ENCODE measurements at regions not wholly inside any gene's neighbourhood (a gene's known extent, or its start where the extent isn't known, plus 50 kb on each side); places are given as distances from the start of the nearest gene placed in this dataset.

DNA sequence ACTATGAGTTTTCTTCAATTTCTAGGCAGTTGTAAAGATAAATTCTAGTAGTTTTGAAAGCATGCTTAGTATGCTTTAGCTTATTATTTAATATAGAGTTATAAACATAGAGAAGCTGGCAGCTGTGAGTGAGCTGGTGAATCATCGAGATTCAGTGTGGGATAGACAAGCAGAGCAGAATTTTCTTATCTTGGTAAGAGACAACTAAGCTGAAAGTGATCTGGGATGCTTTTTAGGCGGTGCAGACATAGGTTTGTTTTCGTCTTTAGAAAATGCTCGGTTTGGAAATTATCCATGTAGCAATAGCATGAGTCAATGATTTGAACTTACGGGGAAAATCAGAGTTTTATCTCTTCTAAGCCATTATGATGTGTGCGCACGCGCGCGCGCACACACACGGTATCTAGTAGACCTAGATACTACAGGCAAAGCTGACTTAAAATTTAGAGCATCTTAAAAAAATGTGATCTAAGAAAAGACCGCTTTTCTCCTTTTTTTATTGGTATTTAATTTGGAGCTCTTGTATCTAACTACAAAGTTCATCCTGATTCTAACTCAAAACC lies 128.3 kb upstream of the MAP3K7 start:
- H3K4me3 ChIP-seq, result no peak overlapping the region
- H3K27ac ChIP-seq, result no peak overlapping the region
- no peaks in the 10 kb centered on the region for H3K9me3 ChIP-seq
- no peaks in the 10 kb centered on the region for H3K4me1 ChIP-seq
- no peak overlapping the region for H3K4me2 ChIP-seq
- no peak for TF ChIP-seq Cebpa-rat (IDR thresholded peaks at IDR 0.05)
- no peak overlapping the region for H3K9ac ChIP-seq
- no peaks in the 10 kb centered on the region for H4K20me1 ChIP-seq
- H3K27me3 ChIP-seq, result no peaks in the 10 kb centered on the region
- no peaks in the 10 kb centered on the region for H3K36me3 ChIP-seq

DNA sequence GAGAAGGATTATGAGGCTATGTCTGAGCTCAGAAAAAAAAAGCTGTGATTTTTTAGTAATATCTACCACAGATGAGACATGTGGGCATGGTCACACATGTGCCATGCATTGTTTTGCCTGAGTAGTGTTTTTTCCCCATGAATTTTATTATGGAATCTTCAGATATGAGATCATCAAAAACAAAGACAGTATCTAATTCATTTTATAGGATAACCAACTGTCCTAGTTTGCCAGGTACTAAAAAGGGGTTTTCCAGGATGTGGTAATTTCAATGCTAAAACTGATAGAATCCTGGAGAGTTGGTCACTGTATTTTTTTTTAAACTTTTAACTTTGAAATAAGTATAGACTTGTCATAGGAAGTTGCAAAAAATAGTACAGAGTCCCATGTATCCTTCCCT lies 127.4 kb upstream of the MAP3K7 start:
- no peak overlapping the region for H3K4me2 ChIP-seq
- no peaks in the 10 kb centered on the region for H4K20me1 ChIP-seq
- H3K36me3 ChIP-seq, result no peaks in the 10 kb centered on the region
- no peak for TF ChIP-seq Cebpa-rat (IDR thresholded peaks at IDR 0.05)
- H3K4me1 ChIP-seq, result no peaks in the 10 kb centered on the region
- H3K9ac ChIP-seq, result no peak overlapping the region
- no peaks in the 10 kb centered on the region for H3K27me3 ChIP-seq
- no peak overlapping the region for H3K27ac ChIP-seq
- H3K9me3 ChIP-seq, result no peaks in the 10 kb centered on the region
- no peak overlapping the region for H3K4me3 ChIP-seq

DNA sequence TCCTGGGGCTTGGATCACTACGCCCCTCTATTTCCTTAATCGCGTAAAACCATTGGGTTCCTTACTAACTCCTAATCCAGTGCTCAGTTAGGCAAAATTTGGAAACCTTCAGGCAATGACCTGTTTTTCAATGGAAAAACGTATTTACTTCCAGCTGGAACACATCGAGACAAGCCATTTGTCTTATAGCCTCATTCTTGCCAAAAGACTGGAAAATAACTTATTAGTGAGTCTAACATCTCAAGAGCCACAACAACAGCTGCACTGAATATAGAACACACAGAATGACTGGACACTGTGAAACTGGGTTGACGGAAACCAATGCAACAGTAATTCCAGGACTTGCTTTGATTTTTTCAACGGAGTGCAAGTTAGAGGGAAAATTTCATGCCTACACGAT lies 125.2 kb upstream of the MAP3K7 start:
- H3K36me3 ChIP-seq, result no peaks in the 10 kb centered on the region
- no peak overlapping the region for H3K9ac ChIP-seq
- no peak overlapping the region for H3K4me2 ChIP-seq
- no peaks in the 10 kb centered on the region for H3K4me1 ChIP-seq
- no peaks in the 10 kb centered on the region for H4K20me1 ChIP-seq
- no peaks in the 10 kb centered on the region for H3K9me3 ChIP-seq
- no peak for TF ChIP-seq Cebpa-rat (IDR thresholded peaks at IDR 0.05)
- H3K4me3 ChIP-seq, result no peak overlapping the region
- H3K27me3 ChIP-seq, result no peaks in the 10 kb centered on the region
- H3K27ac ChIP-seq, result no peak overlapping the region

DNA sequence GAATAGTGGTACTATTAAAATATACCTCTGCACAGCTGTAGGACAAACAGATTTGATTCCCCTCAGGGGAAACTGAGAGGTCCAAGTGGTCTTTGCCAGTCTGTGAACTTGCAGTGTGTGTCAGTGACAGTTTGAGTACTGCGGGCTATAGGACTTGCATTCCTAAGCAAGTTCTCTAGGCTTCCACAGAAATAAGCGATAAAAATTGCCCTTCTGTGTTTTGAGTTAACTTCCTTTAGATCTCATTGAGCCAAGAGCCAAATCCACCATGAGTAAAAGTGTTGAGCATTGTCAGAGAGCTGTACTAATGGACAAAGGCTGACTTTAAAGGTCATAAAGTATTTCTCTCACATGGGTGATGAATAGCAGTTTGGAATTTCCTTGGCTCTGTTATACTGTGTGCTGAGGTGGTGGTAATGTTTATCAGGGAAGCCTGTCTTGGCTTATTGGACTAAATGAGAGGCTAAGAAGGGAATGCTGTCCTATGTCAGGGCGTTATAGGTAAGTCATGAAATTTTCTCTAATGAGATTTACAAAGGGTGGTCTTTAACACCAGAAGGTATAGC lies 122.6 kb upstream of the MAP3K7 start:
- no peak overlapping the region for H3K4me3 ChIP-seq
- no peak overlapping the region for H3K9ac ChIP-seq
- H3K4me1 ChIP-seq, result no peaks in the 10 kb centered on the region
- H4K20me1 ChIP-seq, result no peaks in the 10 kb centered on the region
- H3K36me3 ChIP-seq, result no peaks in the 10 kb centered on the region
- H3K27me3 ChIP-seq, result no peaks in the 10 kb centered on the region
- no peak for TF ChIP-seq Cebpa-rat (IDR thresholded peaks at IDR 0.05)
- H3K9me3 ChIP-seq, result no peaks in the 10 kb centered on the region
- no peak overlapping the region for H3K27ac ChIP-seq
- H3K4me2 ChIP-seq, result no peak overlapping the region

- H3K4me2 ChIP-seq, result no peak overlapping the region
- TF ChIP-seq Cebpa-rat (IDR thresholded peaks at IDR 0.05), result no peak
- no peaks in the 10 kb centered on the region for H3K36me3 ChIP-seq
Measured at GRCh38 chr6:90708206-90708737, 121.4 kb upstream of the MAP3K7 start.

GRCh38 chr6:90707246-90707645 lies 120.4 kb upstream of the MAP3K7 start:
- no peaks in the 10 kb centered on the region for H3K27me3 ChIP-seq
- H3K4me3 ChIP-seq, result no peak overlapping the region
- H3K4me1 ChIP-seq, result no peaks in the 10 kb centered on the region
- no peaks in the 10 kb centered on the region for H3K9me3 ChIP-seq
- no peaks in the 10 kb centered on the region for H3K36me3 ChIP-seq
- H4K20me1 ChIP-seq, result no peaks in the 10 kb centered on the region
- no peak overlapping the region for H3K4me2 ChIP-seq
- no peak overlapping the region for H3K27ac ChIP-seq
- no peak for TF ChIP-seq Cebpa-rat (IDR thresholded peaks at IDR 0.05)
- H3K9ac ChIP-seq, result no peak overlapping the region

More at GRCh38 chr6:90708206-90708737, 121.4 kb upstream of the MAP3K7 start:
- H3K4me1 ChIP-seq, result no peaks in the 10 kb centered on the region
- H3K9ac ChIP-seq, result no peak overlapping the region
- H3K27me3 ChIP-seq, result no peaks in the 10 kb centered on the region
- no peaks in the 10 kb centered on the region for H3K9me3 ChIP-seq
- no peak overlapping the region for H3K27ac ChIP-seq
- H3K4me3 ChIP-seq, result no peak overlapping the region
- H4K20me1 ChIP-seq, result no peaks in the 10 kb centered on the region

GRCh38 chr6:90703336-90703735 lies 116.5 kb upstream of the MAP3K7 start:
- no peak overlapping the region for H3K4me3 ChIP-seq
- no peaks in the 10 kb centered on the region for H3K9me3 ChIP-seq
- H3K36me3 ChIP-seq, result no peaks in the 10 kb centered on the region
- H3K4me2 ChIP-seq, result no peak overlapping the region
- no peak overlapping the region for H3K9ac ChIP-seq
- H4K20me1 ChIP-seq, result no peaks in the 10 kb centered on the region
- H3K4me1 ChIP-seq, result peaks cover 4% of the 10 kb centered on the region; the same call in 1 of the 2 replicates
- H3K27ac ChIP-seq, result no peak overlapping the region
- TF ChIP-seq Cebpa-rat (IDR thresholded peaks at IDR 0.05), result no peak
- H3K27me3 ChIP-seq, result no peaks in the 10 kb centered on the region

GRCh38 chr6:90701926-90702325 lies 115.1 kb upstream of the MAP3K7 start:
- H3K27me3 ChIP-seq, result no peaks in the 10 kb centered on the region
- no peaks in the 10 kb centered on the region for H4K20me1 ChIP-seq
- no peak overlapping the region for H3K4me2 ChIP-seq
- no peak overlapping the region for H3K4me3 ChIP-seq
- no peaks in the 10 kb centered on the region for H3K9me3 ChIP-seq
- H3K4me1 ChIP-seq, result peaks cover 4% of the 10 kb centered on the region; the same call in 1 of the 2 replicates
- no peak overlapping the region for H3K27ac ChIP-seq
- TF ChIP-seq Cebpa-rat (IDR thresholded peaks at IDR 0.05), result no peak
- H3K9ac ChIP-seq, result no peak overlapping the region
- no peaks in the 10 kb centered on the region for H3K36me3 ChIP-seq

GRCh38 chr6:90701146-90701781 lies 114.4 kb upstream of the MAP3K7 start:
- no peaks in the 10 kb centered on the region for H3K36me3 ChIP-seq
- no peak overlapping the region for H3K9ac ChIP-seq
- H3K4me2 ChIP-seq, result no peak overlapping the region
- H3K4me1 ChIP-seq, result peaks cover 4% of the 10 kb centered on the region; the same call in 1 of the 2 replicates
- no peak for TF ChIP-seq Cebpa-rat (IDR thresholded peaks at IDR 0.05)
- H4K20me1 ChIP-seq, result no peaks in the 10 kb centered on the region
- no peak overlapping the region for H3K27ac ChIP-seq
- no peaks in the 10 kb centered on the region for H3K9me3 ChIP-seq
- no peaks in the 10 kb centered on the region for H3K27me3 ChIP-seq
- H3K4me3 ChIP-seq, result no peak overlapping the region

DNA sequence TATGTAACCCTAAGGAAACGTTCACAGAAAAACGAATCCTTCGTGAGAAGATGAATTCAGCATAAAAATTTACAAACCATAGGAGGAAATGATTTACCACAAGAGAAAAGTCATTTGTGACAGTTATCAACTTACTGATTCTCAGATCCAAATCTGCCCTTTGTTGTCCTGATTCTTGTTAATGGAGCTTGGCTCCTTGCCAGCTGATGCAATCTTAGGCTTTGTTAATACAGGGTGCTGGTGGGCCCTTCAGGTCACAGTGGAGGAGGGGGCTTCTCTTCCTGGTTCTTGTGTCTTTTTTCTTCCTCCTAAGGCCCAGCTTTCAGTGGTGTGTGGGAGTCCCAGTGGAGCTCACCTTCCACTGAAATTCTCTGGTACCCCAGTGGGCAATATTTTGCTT lies 108.4 kb upstream of the MAP3K7 start:
- Histone ChIP-seq H3K27ac (no peak overlapping the region), H3K4me3 (no peak overlapping the region), H3K4me2 (no peak overlapping the region), H4K20me1 (no peaks in the 10 kb centered on the region), H3K9ac (no peak overlapping the region), H3K9me3 (no peaks in the 10 kb centered on the region), H3K27me3 (no peaks in the 10 kb centered on the region), H3K36me3 (no peaks in the 10 kb centered on the region), H3K4me1 (no peaks in the 10 kb centered on the region)
- no peak for TF ChIP-seq Cebpa-rat (IDR thresholded peaks at IDR 0.05)

All from BLaER1 (cell line).